ENCODE measurements at regions not wholly inside any gene's neighbourhood (a gene's known extent, or its start where the extent isn't known, plus 50 kb on each side); places are given as distances from the start of the nearest gene placed in this dataset.

DNA sequence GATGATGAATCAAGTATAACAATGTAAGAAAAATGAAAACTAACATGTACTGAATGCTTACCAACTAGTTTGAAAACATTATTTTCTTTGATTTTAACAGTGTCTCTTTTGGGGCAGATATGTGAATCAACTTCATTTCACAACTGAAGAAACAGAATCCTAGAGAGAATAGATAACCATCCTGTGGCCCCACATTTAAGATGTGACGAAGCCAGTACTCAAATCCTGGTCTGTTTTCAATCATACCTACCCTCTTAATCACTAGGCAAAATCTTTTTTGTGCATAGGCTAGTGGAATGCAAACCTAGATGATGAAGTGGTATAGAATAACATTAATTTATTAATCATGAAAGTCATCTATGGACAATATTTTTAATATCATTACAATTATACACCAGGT lies 371.6 kb upstream of the EPHA7 start:
- H3K4me1 ChIP-seq (ENCODE audit: low read length), result peaks cover 6% of the 10 kb centered on the region
- no peaks in the 10 kb centered on the region for H3K9me3 ChIP-seq (ENCODE audit: insufficient read depth, low read length)
- H3K79me2 ChIP-seq (ENCODE audit: low read length), result no peaks in the 10 kb centered on the region
- H3K9ac ChIP-seq (ENCODE audit: low read length), result no peak overlapping the region
- no peak overlapping the region for H3K4me2 ChIP-seq (ENCODE audit: low read length)
- no peaks in the 10 kb centered on the region for H3K36me3 ChIP-seq (replicated peaks; ENCODE audit: low read depth, low read length)
- H3K4me3 ChIP-seq (ENCODE audit: low read length), result no peak overlapping the region
- TF ChIP-seq EZH2phosphoT487 (IDR thresholded peaks at IDR 0.05; ENCODE audit: low read depth), result no peak
- TF ChIP-seq, protein P1, sequence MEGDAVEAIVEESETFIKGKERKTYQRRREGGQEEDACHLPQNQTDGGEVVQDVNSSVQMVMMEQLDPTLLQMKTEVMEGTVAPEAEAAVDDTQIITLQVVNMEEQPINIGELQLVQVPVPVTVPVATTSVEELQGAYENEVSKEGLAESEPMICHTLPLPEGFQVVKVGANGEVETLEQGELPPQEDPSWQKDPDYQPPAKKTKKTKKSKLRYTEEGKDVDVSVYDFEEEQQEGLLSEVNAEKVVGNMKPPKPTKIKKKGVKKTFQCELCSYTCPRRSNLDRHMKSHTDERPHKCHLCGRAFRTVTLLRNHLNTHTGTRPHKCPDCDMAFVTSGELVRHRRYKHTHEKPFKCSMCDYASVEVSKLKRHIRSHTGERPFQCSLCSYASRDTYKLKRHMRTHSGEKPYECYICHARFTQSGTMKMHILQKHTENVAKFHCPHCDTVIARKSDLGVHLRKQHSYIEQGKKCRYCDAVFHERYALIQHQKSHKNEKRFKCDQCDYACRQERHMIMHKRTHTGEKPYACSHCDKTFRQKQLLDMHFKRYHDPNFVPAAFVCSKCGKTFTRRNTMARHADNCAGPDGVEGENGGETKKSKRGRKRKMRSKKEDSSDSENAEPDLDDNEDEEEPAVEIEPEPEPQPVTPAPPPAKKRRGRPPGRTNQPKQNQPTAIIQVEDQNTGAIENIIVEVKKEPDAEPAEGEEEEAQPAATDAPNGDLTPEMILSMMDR (IDR thresholded peaks at IDR 0.05; ENCODE audit: low read depth, low read length), result no peak
- no peaks in the 10 kb centered on the region for H3K27me3 ChIP-seq (ENCODE audit: low read depth, low read length)
- H2AFZ ChIP-seq (ENCODE audit: low read depth, low read length), result no peak overlapping the region
- H3K27ac ChIP-seq (ENCODE audit: low read length), result no peak overlapping the region
- no peaks in the 10 kb centered on the region for H4K20me1 ChIP-seq (ENCODE audit: insufficient read depth, low read length)

DNA sequence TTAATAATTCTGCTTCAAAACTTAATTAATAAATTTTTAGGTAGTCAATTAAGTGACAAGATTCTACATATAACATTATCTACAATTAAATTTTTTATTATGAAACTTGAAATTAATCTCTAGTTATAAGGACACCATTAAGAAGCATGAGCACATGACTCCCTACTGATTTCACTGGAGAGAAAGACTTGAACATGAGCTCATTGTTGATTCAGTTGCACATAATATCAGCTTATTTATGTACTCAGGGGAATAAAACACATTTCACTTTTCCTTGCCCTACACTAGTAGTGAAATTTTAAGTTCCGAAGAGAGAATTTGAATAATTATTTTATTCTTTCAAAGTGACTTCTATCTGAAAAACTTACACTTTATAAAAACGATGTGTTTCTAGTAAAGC lies 370.2 kb upstream of the EPHA7 start:
- H3K9me3 ChIP-seq (ENCODE audit: insufficient read depth, low read length), result no peaks in the 10 kb centered on the region
- no peak overlapping the region for H3K4me2 ChIP-seq (ENCODE audit: low read length)
- H3K27ac ChIP-seq (ENCODE audit: low read length), result no peak overlapping the region
- H3K4me3 ChIP-seq (ENCODE audit: low read length), result no peak overlapping the region
- no peak overlapping the region for H2AFZ ChIP-seq (ENCODE audit: low read depth, low read length)
- H3K36me3 ChIP-seq (replicated peaks; ENCODE audit: low read depth, low read length), result no peaks in the 10 kb centered on the region
- no peaks in the 10 kb centered on the region for H3K27me3 ChIP-seq (ENCODE audit: low read depth, low read length)
- H3K4me1 ChIP-seq (ENCODE audit: low read length), result peaks cover 6% of the 10 kb centered on the region
- no peaks in the 10 kb centered on the region for H4K20me1 ChIP-seq (ENCODE audit: insufficient read depth, low read length)
- TF ChIP-seq EZH2phosphoT487 (IDR thresholded peaks at IDR 0.05; ENCODE audit: low read depth), result no peak
- TF ChIP-seq, protein P1 (IDR thresholded peaks at IDR 0.05; ENCODE audit: low read depth, low read length), result no peak
- H3K9ac ChIP-seq (ENCODE audit: low read length), result no peak overlapping the region
- no peaks in the 10 kb centered on the region for H3K79me2 ChIP-seq (ENCODE audit: low read length)

DNA sequence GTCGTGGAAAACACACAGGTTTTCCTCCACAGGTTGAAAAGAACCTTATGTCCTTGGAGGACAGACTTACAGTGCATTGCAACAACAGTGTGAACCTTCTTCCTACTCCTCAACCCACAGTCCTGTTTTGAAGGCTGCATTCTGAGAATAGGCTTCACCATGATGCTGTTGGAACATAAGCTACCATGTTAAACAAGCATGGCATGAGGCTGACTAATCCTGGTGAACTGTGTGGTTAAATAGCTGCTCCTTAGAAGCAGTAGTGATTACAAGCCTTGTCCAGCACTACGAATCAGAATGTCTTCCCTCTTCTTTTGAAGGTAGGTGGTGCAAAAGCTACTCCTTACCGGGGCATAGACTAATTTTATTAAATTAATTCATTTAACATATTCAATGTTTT lies 368.5 kb upstream of the EPHA7 start:
- no peaks in the 10 kb centered on the region for H3K27me3 ChIP-seq (ENCODE audit: low read depth, low read length)
- H3K9me3 ChIP-seq (ENCODE audit: insufficient read depth, low read length), result no peaks in the 10 kb centered on the region
- H2AFZ ChIP-seq (ENCODE audit: low read depth, low read length), result no peak overlapping the region
- H3K9ac ChIP-seq (ENCODE audit: low read length), result no peak overlapping the region
- H3K27ac ChIP-seq (ENCODE audit: low read length), result no peak overlapping the region
- H3K4me1 ChIP-seq (ENCODE audit: low read length), result no peaks in the 10 kb centered on the region
- no peak overlapping the region for H3K4me2 ChIP-seq (ENCODE audit: low read length)
- TF ChIP-seq EZH2phosphoT487 (IDR thresholded peaks at IDR 0.05; ENCODE audit: low read depth), result no peak
- TF ChIP-seq, protein P1 (IDR thresholded peaks at IDR 0.05; ENCODE audit: low read depth, low read length), result no peak
- no peaks in the 10 kb centered on the region for H4K20me1 ChIP-seq (ENCODE audit: insufficient read depth, low read length)
- no peaks in the 10 kb centered on the region for H3K79me2 ChIP-seq (ENCODE audit: low read length)
- no peak overlapping the region for H3K4me3 ChIP-seq (ENCODE audit: low read length)
- no peaks in the 10 kb centered on the region for H3K36me3 ChIP-seq (replicated peaks; ENCODE audit: low read depth, low read length)

DNA sequence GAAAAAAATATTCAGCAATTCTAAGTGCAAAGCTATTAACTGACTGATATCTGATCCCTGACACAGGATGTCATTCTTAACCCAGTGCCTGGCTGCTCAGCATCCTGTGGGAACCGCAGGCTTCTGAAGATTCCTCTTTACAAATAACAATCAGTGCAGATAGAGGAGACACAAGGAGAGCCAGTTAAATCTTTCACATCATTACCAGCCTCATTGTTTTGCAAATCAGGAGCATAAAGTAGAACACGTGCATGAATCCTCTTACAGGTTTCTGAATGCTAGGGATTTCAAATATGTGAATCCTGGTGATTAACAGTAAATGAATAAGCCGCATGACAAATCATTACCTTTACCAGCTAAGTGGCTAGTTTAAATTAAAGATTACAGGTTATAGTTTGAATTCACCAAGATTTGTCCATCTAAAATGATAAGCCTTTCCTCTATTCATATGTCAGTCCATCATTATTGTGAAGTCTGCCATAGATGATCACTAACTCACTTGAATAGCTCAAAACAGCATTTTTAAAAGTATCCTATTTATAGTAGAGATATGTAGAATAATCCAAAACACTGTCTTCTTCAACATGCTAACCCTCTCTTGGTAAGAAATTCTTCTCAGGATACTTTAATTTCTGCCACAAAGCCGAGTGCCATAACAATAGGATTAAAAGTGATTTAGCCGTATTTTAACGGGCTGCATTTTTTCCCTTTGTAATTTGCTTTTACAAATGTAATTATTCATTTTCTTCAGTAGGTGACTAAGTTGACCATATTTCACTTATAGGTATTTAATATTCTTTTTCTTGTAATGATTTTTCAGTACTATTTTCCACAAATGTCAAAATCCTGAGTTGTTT lies 367.3 kb upstream of the EPHA7 start:
- no peaks in the 10 kb centered on the region for H3K9me3 ChIP-seq (ENCODE audit: insufficient read depth, low read length)
- H3K27me3 ChIP-seq (ENCODE audit: low read depth, low read length), result no peaks in the 10 kb centered on the region
- H3K36me3 ChIP-seq (replicated peaks; ENCODE audit: low read depth, low read length), result no peaks in the 10 kb centered on the region
- TF ChIP-seq, protein P1 (IDR thresholded peaks at IDR 0.05; ENCODE audit: low read depth, low read length), result no peak
- no peak for TF ChIP-seq EZH2phosphoT487 (IDR thresholded peaks at IDR 0.05; ENCODE audit: low read depth)
- no peaks in the 10 kb centered on the region for H3K4me1 ChIP-seq (ENCODE audit: low read length)
- no peaks in the 10 kb centered on the region for H4K20me1 ChIP-seq (ENCODE audit: insufficient read depth, low read length)
- H3K9ac ChIP-seq (ENCODE audit: low read length), result no peak overlapping the region
- H3K4me3 ChIP-seq (ENCODE audit: low read length), result no peak overlapping the region
- H3K4me2 ChIP-seq (ENCODE audit: low read length), result no peak overlapping the region
- no peak overlapping the region for H2AFZ ChIP-seq (ENCODE audit: low read depth, low read length)
- H3K27ac ChIP-seq (ENCODE audit: low read length), result no peak overlapping the region
- no peaks in the 10 kb centered on the region for H3K79me2 ChIP-seq (ENCODE audit: low read length)

Data from OCI-LY3 (cell line).